K562 (cell line): ENCODE measurements at regions not wholly inside any gene's neighbourhood (a gene's known extent, or its start where the extent isn't known, plus 50 kb on each side); places are given as distances from the start of the nearest gene placed in this dataset.

ENCODE experiments used
- ADNP ChIP-seq: fragments of 200-800 bp; sonication (Bioruptor generic); IDR thresholded peaks from 2 replicates; pipeline ENCODE4 v1.6.1; 2016; ENCODE audit warnings: missing genetic modification characterization, missing compliant biosample characterization
- FOXM1 ChIP-seq, 2 experiments: fragments of 450-650 bp in 1 of 2; sonication (generic) in 1 of 2; formaldehyde crosslinking in 1 of 2; IDR thresholded peaks; 2 replicates each; pipeline versions ENCODE4 v1.6.1 to v1.9.0; 2017 to 2022; ENCODE audit warnings: low read depth in 2 of 2, mild to moderate bottlenecking in 2 of 2, missing genetic modification reagents in 1 of 2, moderate library complexity in 1 of 2
- KAT7 ChIP-seq: sonication (generic); formaldehyde crosslinking; IDR thresholded peaks from 2 replicates; pipeline ENCODE4 v1.8.0; 2022; ENCODE audit warnings: missing genetic modification reagents, mild to moderate bottlenecking, borderline replicate concordance
- NFIC ChIP-seq: fragments of 450-650 bp; IDR thresholded peaks from 2 replicates; pipeline ENCODE4 v1.6.1; 2017; ENCODE audit warnings: mild to moderate bottlenecking, inconsistent platforms
- NFXL1 ChIP-seq: fragments of 450-650 bp; formaldehyde crosslinking; IDR thresholded peaks from 2 replicates; pipeline ENCODE4 v1.4.0; 2021; ENCODE audit warnings: mild to moderate bottlenecking
- RBM22 ChIP-seq: fragments of 200-400 bp; formaldehyde crosslinking; IDR thresholded peaks from 2 replicates; pipeline ENCODE4 v1.6.1; 2018; ENCODE audit warnings: low read length, low read depth; ENCODE audit not compliant: poor library complexity, severe bottlenecking
- SETDB1 ChIP-seq: IDR thresholded peaks from one replicate; pipeline ENCODE4 v1.6.1; 2012; ENCODE audit warnings: low read length, control low read depth, inconsistent platforms
- ZNF263 ChIP-seq: sonication (generic); formaldehyde crosslinking; IDR thresholded peaks from 2 replicates; pipeline ENCODE4 v1.8.0; 2022; ENCODE audit warnings: mild to moderate bottlenecking, missing genetic modification reagents, borderline replicate concordance
- TF ChIP-seq, protein P1 (sequence below): fragments of 450-650 bp; formaldehyde crosslinking; IDR thresholded peaks from 2 replicates; pipeline ENCODE4 v1.4.0; 2022; ENCODE audit warnings: missing genetic modification characterization
- TF ChIP-seq, protein P2 (sequence below), 2 experiments: fragments of 450-650 bp in 1 of 2; IDR thresholded peaks; 2 replicates each; pipeline ENCODE4 v1.6.1; 2011 to 2017; ENCODE audit warnings: low read depth in 2 of 2, antibody characterized with exemption in 1 of 2, borderline replicate concordance in 1 of 2, low read length in 1 of 2, mild to moderate bottlenecking in 1 of 2, mixed read lengths in 1 of 2; ENCODE audit not compliant: control insufficient read depth in 1 of 2
- TF ChIP-seq, protein P3 (sequence below): fragments of 250-450 bp; sonication (Bioruptor Pico); IDR thresholded peaks from 2 replicates; pipeline ENCODE4 v1.4.0; 2020

DNA sequence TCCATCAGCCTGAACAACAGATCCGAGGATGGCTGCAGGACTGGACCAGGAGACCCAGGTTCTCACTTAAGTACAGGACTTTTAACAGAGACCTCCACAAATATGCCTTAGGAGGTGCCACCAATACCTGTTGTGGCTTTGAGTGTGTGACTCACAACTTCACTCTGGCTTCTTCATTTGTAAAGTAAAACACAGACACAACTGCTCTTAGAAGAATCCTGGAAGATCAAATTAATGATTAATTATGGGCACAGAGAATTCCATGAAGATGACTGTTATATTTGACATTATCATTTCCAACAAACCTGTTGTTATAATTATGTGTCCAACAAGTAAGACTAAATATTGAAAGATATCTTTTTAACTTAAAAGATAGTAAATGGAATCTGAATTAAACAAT, 481.4 kb upstream of the KLHL29 start (continued):
- TF ChIP-seq, protein P1, sequence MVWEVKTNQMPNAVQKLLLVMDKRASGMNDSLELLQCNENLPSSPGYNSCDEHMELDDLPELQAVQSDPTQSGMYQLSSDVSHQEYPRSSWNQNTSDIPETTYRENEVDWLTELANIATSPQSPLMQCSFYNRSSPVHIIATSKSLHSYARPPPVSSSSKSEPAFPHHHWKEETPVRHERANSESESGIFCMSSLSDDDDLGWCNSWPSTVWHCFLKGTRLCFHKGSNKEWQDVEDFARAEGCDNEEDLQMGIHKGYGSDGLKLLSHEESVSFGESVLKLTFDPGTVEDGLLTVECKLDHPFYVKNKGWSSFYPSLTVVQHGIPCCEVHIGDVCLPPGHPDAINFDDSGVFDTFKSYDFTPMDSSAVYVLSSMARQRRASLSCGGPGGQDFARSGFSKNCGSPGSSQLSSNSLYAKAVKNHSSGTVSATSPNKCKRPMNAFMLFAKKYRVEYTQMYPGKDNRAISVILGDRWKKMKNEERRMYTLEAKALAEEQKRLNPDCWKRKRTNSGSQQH (CRISPR knock-in tag), result no peak
- TF ChIP-seq FOXM1 (IDR thresholded peaks at IDR 0.05; ENCODE audit: low read depth) (no peak), FOXM1 (CRISPR knock-in tag; IDR thresholded peaks at IDR 0.05; ENCODE audit: low read depth) (no peak), RBM22 (no peak), NFXL1 (CRISPR knock-in tag) (no peak), ADNP (tag) (no peak), NFIC (no peak), ZNF263 (CRISPR knock-in tag) (no peak), SETDB1 (no peak), KAT7 (no peak)
- TF ChIP-seq, protein P2, sequence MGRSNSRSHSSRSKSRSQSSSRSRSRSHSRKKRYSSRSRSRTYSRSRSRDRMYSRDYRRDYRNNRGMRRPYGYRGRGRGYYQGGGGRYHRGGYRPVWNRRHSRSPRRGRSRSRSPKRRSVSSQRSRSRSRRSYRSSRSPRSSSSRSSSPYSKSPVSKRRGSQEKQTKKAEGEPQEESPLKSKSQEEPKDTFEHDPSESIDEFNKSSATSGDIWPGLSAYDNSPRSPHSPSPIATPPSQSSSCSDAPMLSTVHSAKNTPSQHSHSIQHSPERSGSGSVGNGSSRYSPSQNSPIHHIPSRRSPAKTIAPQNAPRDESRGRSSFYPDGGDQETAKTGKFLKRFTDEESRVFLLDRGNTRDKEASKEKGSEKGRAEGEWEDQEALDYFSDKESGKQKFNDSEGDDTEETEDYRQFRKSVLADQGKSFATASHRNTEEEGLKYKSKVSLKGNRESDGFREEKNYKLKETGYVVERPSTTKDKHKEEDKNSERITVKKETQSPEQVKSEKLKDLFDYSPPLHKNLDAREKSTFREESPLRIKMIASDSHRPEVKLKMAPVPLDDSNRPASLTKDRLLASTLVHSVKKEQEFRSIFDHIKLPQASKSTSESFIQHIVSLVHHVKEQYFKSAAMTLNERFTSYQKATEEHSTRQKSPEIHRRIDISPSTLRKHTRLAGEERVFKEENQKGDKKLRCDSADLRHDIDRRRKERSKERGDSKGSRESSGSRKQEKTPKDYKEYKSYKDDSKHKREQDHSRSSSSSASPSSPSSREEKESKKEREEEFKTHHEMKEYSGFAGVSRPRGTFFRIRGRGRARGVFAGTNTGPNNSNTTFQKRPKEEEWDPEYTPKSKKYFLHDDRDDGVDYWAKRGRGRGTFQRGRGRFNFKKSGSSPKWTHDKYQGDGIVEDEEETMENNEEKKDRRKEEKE (IDR thresholded peaks at IDR 0.05; ENCODE audit: borderline replicate concordance in 1 of 2, control insufficient read depth in 1 of 2, low read depth in 2 of 2, low read length in 1 of 2), result no peak
- TF ChIP-seq, protein P3, sequence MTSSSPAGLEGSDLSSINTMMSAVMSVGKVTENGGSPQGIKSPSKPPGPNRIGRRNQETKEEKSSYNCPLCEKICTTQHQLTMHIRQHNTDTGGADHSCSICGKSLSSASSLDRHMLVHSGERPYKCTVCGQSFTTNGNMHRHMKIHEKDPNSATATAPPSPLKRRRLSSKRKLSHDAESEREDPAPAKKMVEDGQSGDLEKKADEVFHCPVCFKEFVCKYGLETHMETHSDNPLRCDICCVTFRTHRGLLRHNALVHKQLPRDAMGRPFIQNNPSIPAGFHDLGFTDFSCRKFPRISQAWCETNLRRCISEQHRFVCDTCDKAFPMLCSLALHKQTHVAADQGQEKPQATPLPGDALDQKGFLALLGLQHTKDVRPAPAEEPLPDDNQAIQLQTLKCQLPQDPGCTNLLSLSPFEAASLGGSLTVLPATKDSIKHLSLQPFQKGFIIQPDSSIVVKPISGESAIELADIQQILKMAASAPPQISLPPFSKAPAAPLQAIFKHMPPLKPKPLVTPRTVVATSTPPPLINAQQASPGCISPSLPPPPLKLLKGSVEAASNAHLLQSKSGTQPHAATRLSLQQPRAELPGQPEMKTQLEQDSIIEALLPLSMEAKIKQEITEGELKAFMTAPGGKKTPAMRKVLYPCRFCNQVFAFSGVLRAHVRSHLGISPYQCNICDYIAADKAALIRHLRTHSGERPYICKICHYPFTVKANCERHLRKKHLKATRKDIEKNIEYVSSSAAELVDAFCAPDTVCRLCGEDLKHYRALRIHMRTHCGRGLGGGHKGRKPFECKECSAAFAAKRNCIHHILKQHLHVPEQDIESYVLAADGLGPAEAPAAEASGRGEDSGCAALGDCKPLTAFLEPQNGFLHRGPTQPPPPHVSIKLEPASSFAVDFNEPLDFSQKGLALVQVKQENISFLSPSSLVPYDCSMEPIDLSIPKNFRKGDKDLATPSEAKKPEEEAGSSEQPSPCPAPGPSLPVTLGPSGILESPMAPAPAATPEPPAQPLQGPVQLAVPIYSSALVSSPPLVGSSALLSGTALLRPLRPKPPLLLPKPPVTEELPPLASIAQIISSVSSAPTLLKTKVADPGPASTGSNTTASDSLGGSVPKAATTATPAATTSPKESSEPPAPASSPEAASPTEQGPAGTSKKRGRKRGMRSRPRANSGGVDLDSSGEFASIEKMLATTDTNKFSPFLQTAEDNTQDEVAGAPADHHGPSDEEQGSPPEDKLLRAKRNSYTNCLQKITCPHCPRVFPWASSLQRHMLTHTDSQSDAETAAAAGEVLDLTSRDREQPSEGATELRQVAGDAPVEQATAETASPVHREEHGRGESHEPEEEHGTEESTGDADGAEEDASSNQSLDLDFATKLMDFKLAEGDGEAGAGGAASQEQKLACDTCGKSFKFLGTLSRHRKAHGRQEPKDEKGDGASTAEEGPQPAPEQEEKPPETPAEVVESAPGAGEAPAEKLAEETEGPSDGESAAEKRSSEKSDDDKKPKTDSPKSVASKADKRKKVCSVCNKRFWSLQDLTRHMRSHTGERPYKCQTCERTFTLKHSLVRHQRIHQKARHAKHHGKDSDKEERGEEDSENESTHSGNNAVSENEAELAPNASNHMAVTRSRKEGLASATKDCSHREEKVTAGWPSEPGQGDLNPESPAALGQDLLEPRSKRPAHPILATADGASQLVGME (CRISPR knock-in tag), result no peak
